Chondrocyte (in vitro differentiated cells): ENCODE measurements at regions not wholly inside any gene's neighbourhood (a gene's known extent, or its start where the extent isn't known, plus 50 kb on each side); places are given as distances from the start of the nearest gene placed in this dataset.

Experiments used
- DNase-seq: peaks from one replicate; pipeline ENCODE4 v3.0.0; 2021; ENCODE audit warnings: mixed read lengths, low spot score
- H3K27ac Mint-ChIP-seq: one replicate; pipeline ENCODE4 v1.8.0; 2021; ENCODE audit warnings: mild to moderate bottlenecking, moderate library complexity, mixed read lengths; ENCODE audit not compliant: unreplicated experiment
- H3K27me3 Mint-ChIP-seq: 2 replicates; pipeline ENCODE4 v1.8.0; 2021; ENCODE audit warnings: low read depth, mixed read lengths
- H3K36me3 Mint-ChIP-seq: 2 replicates; pipeline ENCODE4 v1.8.0; 2021; ENCODE audit warnings: low read depth, mixed read lengths
- H3K4me1 Mint-ChIP-seq: 2 replicates; pipeline ENCODE4 v1.8.0; 2021; ENCODE audit warnings: low read depth, mild to moderate bottlenecking, mixed read lengths
- H3K4me3 Mint-ChIP-seq: one replicate; pipeline ENCODE4 v1.8.0; 2021; ENCODE audit warnings: mild to moderate bottlenecking, moderate library complexity, mixed read lengths; ENCODE audit not compliant: unreplicated experiment
- H3K9me3 Mint-ChIP-seq: 2 replicates; pipeline ENCODE4 v1.8.0; 2021; ENCODE audit warnings: low read depth, mixed read lengths
- TF ChIP-seq, protein P1 (sequence below): fragments of 200-600 bp; sonication (generic); IDR thresholded peaks from 2 replicates; pipeline ENCODE4 v1.5.0; 2021; ENCODE audit warnings: antibody characterized with exemption, mild to moderate bottlenecking, moderate library complexity

DNA sequence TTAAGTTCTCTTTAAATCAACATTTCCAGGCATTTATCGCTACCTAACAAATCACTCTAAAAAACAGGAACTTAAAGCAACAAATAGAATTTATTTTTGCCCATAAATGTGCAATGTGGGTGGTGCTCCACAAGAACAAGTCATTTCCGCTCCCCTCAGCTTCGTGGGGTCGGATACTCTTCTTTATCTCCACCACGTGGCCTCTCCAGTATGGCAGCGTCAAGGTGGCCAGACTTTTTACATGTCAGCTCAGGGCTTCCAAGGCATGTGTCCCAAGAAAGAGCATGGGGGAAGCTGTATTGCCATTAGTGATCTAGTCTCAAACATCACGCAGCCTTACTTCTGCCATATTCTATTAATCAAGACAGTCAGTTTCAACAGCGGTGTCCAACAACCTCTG, 249.2 kb upstream of the NOCT start:
- Mint-ChIP-seq H3K27ac (no peak overlapping the region), H3K27me3 (no peaks in the 10 kb centered on the region), H3K4me1 (no peaks in the 10 kb centered on the region), H3K9me3 (no peaks in the 10 kb centered on the region), H3K4me3 (no peak overlapping the region), H3K36me3 (no peaks in the 10 kb centered on the region)
- TF ChIP-seq, protein P1, sequence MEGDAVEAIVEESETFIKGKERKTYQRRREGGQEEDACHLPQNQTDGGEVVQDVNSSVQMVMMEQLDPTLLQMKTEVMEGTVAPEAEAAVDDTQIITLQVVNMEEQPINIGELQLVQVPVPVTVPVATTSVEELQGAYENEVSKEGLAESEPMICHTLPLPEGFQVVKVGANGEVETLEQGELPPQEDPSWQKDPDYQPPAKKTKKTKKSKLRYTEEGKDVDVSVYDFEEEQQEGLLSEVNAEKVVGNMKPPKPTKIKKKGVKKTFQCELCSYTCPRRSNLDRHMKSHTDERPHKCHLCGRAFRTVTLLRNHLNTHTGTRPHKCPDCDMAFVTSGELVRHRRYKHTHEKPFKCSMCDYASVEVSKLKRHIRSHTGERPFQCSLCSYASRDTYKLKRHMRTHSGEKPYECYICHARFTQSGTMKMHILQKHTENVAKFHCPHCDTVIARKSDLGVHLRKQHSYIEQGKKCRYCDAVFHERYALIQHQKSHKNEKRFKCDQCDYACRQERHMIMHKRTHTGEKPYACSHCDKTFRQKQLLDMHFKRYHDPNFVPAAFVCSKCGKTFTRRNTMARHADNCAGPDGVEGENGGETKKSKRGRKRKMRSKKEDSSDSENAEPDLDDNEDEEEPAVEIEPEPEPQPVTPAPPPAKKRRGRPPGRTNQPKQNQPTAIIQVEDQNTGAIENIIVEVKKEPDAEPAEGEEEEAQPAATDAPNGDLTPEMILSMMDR: no peak
- DNase-seq: no peak

DNA sequence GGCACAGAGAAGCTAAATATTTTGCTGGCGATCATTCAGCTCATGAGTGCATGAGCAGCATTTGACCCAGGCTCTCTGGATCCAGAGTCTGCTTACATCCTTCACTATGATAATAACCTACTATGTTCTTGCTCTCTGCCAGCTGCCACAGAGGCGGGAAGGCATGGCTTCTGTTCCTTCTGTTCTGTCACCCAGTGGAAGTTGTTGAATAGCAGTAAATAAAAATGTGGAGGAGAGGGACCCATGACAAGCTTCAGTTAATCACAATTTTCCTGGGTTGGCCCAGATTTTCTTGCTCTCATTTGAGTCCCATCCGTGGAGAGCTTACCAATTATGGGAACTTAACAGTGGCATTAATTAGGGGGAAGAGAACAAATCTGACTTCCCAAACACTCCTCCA, 250.1 kb upstream of the NOCT start:
- H3K4me1 Mint-ChIP-seq: no peaks in the 10 kb centered on the region
- no peaks in the 10 kb centered on the region for H3K36me3 Mint-ChIP-seq
- no peak overlapping the region for H3K4me3 Mint-ChIP-seq
- TF ChIP-seq, protein P1: no peak
- no peaks in the 10 kb centered on the region for H3K27me3 Mint-ChIP-seq
- H3K27ac Mint-ChIP-seq: no peak overlapping the region
- no peaks in the 10 kb centered on the region for H3K9me3 Mint-ChIP-seq
- no peak for DNase-seq

DNA sequence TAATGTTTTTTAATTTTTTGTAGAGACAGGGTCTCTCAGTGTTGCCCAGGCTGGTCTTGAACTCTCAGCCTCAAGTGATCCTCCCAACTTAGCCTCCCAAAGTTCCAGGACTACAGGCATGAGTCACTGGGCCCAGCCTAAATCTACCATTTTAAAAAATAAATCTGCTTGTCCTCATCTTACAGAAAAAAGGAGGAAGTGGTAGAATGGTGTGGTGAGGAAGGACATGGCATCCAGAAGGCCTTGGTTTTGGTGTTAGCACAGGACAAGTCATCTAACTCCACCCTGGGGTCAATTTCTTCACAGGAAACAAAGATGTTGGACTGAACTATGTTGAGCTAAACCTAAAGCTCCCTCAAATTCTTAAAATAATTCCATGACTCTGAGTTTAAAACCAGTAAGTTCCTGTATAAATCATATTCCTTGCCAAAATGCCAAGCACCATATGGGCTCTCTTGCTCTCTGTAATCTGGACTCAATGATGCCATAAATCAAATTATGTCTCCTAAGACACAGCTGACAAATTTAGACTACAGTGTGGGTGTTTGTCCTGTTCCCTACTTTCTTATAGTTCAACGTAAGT, 253.9 kb upstream of the NOCT start:
- TF ChIP-seq, protein P1: no peak
- Mint-ChIP-seq H3K4me1 (no peaks in the 10 kb centered on the region), H3K9me3 (no peaks in the 10 kb centered on the region), H3K4me3 (no peak overlapping the region), H3K27ac (no peak overlapping the region), H3K36me3 (no peaks in the 10 kb centered on the region), H3K27me3 (no peaks in the 10 kb centered on the region)
- no peak for DNase-seq

DNA sequence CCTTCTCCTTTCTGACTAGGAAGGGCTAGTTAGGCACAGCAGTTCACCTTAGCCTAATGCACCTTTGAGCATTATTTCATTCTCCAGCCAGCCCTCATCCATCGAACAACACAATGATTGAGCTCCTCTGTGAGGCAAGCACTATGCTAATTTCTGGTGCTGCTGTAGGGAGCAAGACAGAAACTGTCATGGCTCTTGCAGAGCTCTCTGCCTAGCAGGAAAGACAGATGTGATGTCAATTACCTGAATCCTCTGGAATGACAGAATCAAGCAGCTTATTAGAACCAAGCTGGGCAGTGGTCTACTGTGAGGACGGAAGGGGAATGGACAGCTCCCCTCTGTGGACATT, 256.1 kb upstream of the NOCT start:
- Mint-ChIP-seq H3K27me3 (no peaks in the 10 kb centered on the region), H3K4me3 (no peak overlapping the region), H3K9me3 (no peaks in the 10 kb centered on the region), H3K4me1 (no peaks in the 10 kb centered on the region), H3K27ac (no peak overlapping the region), H3K36me3 (no peaks in the 10 kb centered on the region)
- TF ChIP-seq, protein P1: no peak
- no peak for DNase-seq

DNA sequence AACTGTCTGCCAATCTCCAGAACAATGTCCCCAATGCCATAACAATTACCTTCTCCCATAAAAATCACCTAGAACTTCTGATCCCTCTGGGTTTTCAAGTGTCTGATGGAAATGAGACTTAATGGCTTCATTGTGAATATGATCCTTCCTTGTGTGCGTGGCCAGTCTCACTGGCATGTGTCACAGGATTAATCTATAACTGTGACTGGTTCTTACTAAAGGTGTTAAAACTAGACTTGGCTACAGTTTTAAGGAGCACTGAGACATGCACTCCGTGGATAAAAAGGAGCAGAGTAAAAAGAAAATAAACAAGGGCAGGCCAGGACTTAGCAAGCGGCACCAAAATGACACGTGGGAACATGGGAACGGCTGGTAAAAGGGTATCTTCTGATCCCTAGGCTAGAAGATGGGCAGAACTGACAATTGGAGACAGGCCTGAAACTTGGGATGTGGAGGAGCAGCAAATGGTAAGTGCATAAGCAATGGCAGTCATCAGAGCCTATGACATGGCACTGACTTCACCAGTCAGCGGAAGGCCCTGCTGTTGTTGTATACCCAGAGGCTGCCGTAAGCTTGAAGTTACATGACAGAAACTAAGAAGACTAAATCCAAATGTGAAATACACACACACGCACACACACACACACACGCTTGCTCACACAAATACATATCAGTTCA, 256.6 kb upstream of the NOCT start:
- Mint-ChIP-seq H3K4me1 (no peaks in the 10 kb centered on the region), H3K27ac (no peak overlapping the region), H3K9me3 (peaks cover under 1% of the 10 kb centered on the region), H3K27me3 (no peaks in the 10 kb centered on the region), H3K36me3 (no peaks in the 10 kb centered on the region), H3K4me3 (no peak overlapping the region)
- TF ChIP-seq, protein P1: no peak
- DNase-seq: no peak
